ENCODE measurements at regions not wholly inside any gene's neighbourhood (a gene's known extent, or its start where the extent isn't known, plus 50 kb on each side); places are given as distances from the start of the nearest gene placed in this dataset.

DNA sequence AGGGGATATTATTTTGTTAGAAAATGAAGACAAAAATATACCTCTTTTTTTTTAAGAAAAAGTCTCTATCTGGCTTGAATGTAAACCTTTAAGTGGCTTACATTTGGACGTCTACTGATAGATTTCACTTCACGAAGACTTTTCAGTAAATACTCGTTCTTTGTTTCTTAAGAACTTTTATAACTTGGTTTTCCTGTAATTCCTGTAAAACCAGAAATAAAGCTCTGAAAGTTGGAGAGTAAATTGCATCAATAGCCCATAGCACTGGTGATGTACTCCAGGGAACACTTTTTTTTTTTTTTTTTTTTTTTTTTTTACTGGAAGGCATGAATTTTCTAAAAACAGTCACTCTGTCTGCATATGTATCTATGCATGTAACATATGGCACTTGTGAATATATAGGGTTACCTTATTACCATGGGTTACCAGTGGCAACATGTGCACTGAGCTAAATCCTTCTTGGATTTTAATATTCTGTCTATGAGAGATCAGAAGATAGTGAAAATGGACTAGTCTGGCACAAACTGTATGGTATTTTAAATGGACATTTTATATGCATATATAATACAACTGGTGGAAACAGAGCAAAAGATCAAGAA, 309.2 kb upstream of the TCF4 start:
- TF ChIP-seq CTCF (IDR thresholded peaks at IDR 0.05): no peak
- no peak for TF ChIP-seq POLR2A (IDR thresholded peaks at IDR 0.05)
